B cell (primary cell): ENCODE measurements at regions not wholly inside any gene's neighbourhood (a gene's known extent, or its start where the extent isn't known, plus 50 kb on each side); places are given as distances from the start of the nearest gene placed in this dataset.

Experiments
- ATAC-seq: fragments of 200-7000 bp; cut with Tn5 transposase; one replicate; pipeline ENCODE4 v1.10.0; 2021; ENCODE audit warnings: low read depth, mild to moderate bottlenecking, moderate number of reproducible peaks, moderate library complexity
- CTCF ChIA-PET: fragments of 350-600 bp; sonication (Branson Sonifier 250); formaldehyde crosslinking; loops from one replicate; lab custom pipeline; 2021; ENCODE audit warnings: antibody characterized with exemption, inconsistent platforms; lab: Charles Lee
- POLR2A ChIA-PET: fragments of 350-600 bp; sonication (Branson Sonifier 250); formaldehyde crosslinking; loops from one replicate; lab custom pipeline; 2021; ENCODE audit warnings: antibody characterized with exemption; lab: Charles Lee
- DNase-seq: peaks from one replicate; pipeline ENCODE4 v3.0.0; 2013
- H2AFZ ChIP-seq: 2 replicates; pipeline ENCODE4 v1.6.1; 2012; ENCODE audit warnings: mild to moderate bottlenecking, low read depth, low read length; ENCODE audit not compliant: insufficient read depth, poor library complexity, severe bottlenecking
- H3K27ac ChIP-seq, 2 donors: 1 replicate in 1 of 2; 2 replicates in 1 of 2; pipeline ENCODE4 v1.5.1; 2012 to 2013; ENCODE audit warnings: low read length in 2 of 2, mild to moderate bottlenecking in 2 of 2, moderate library complexity in 1 of 2
- H3K27me3 ChIP-seq, 4 experiments: fragments of 200-600 bp in 1 of 4; sonication (generic) in 1 of 4; replicated peaks in 1 of 4; 1 replicate in 2 of 4; 2 replicates in 2 of 4; pipeline versions ENCODE4 v1.6.1 to v1.7.0; 2013 to 2016; ENCODE audit warnings: low read length in 3 of 4, mild to moderate bottlenecking in 2 of 4, mixed read lengths in 1 of 4, moderate library complexity in 1 of 4; ENCODE audit not compliant: insufficient read depth in 4 of 4, control insufficient read depth in 3 of 4; ENCODE audit errors: control extremely low read depth in 1 of 4
- H3K36me3 ChIP-seq, 2 experiments: replicated peaks in 1 of 2; 1 replicate in 1 of 2; 2 replicates in 1 of 2; pipeline versions ENCODE4 v1.6.1 to v1.7.1; 2013; ENCODE audit warnings: low read length in 1 of 2; ENCODE audit not compliant: insufficient read depth in 2 of 2, control insufficient read depth in 1 of 2; ENCODE audit errors: control extremely low read depth in 1 of 2, extremely low read depth in 1 of 2
- H3K4me1 ChIP-seq, 2 donors: fragments of 200-600 bp in 1 of 2; sonication (generic) in 1 of 2; 1 replicate in 1 of 2; 2 replicates in 1 of 2; pipeline versions ENCODE4 v1.5.1 to v1.6.1; 2013 to 2017; ENCODE audit warnings: low read length in 2 of 2; ENCODE audit not compliant: control insufficient read depth in 2 of 2, insufficient read depth in 2 of 2
- H3K4me2 ChIP-seq: replicated peaks from 2 replicates; pipeline ENCODE3; 2012; ENCODE audit warnings: mild to moderate bottlenecking, low read depth, low read length; ENCODE audit not compliant: poor library complexity, severe bottlenecking
- H3K4me3 ChIP-seq, 5 experiments: fragments of 200-600 bp in 1 of 5; sonication (generic) in 1 of 5; 1 replicate in 3 of 5; 2 replicates in 2 of 5; pipeline versions ENCODE4 v1.5.1 to v1.7.0; 2011 to 2016; ENCODE audit warnings: low read length in 4 of 5, mild to moderate bottlenecking in 4 of 5, low read depth in 2 of 5, control low read depth in 1 of 5, moderate library complexity in 1 of 5; ENCODE audit not compliant: insufficient read depth in 1 of 5; ENCODE audit errors: control extremely low read depth in 1 of 5, extremely low read depth in 1 of 5
- H3K79me2 ChIP-seq: fragments of 200-600 bp; sonication (generic); one replicate; pipeline ENCODE4 v1.6.0; 2016; ENCODE audit warnings: low read length; ENCODE audit not compliant: control insufficient read depth, insufficient read depth
- H3K9ac ChIP-seq: fragments of 200-600 bp; sonication (generic); 2 replicates; pipeline ENCODE4 v1.6.1; 2017; ENCODE audit warnings: mild to moderate bottlenecking, low read length, moderate library complexity
- H3K9me3 ChIP-seq, 3 donors: one replicate each; pipeline versions ENCODE4 v1.6.1 to v1.7.1; 2013; ENCODE audit warnings: low read length in 2 of 3; ENCODE audit not compliant: control insufficient read depth in 2 of 3, insufficient read depth in 1 of 3; ENCODE audit errors: control extremely low read depth in 1 of 3
- H4K20me1 ChIP-seq: 2 replicates; pipeline ENCODE4 v1.6.0; 2012; ENCODE audit warnings: mild to moderate bottlenecking, low read length; ENCODE audit not compliant: insufficient read depth, control insufficient read depth, poor library complexity, severe bottlenecking
- H3K27ac Mint-ChIP-seq: one replicate; pipeline ENCODE4 v1.8.0; 2021; ENCODE audit warnings: mixed read lengths
- H3K27me3 Mint-ChIP-seq: one replicate; pipeline ENCODE4 v1.8.0; 2021; ENCODE audit warnings: mixed read lengths
- H3K4me1 Mint-ChIP-seq: one replicate; pipeline ENCODE4 v1.8.0; 2021; ENCODE audit warnings: mixed read lengths
- H3K4me3 Mint-ChIP-seq: one replicate; pipeline ENCODE4 v1.8.0; 2021; ENCODE audit warnings: mixed read lengths
- H3K9me3 Mint-ChIP-seq: one replicate; pipeline ENCODE4 v1.8.0; 2022; ENCODE audit warnings: mixed read lengths; ENCODE audit not compliant: insufficient read depth
- EZH2 ChIP-seq: IDR thresholded peaks from 2 replicates; pipeline ENCODE4 v1.6.1; 2012; ENCODE audit warnings: borderline replicate concordance, low read depth, mild to moderate bottlenecking, moderate library complexity, low read length; ENCODE audit not compliant: insufficient read depth, poor library complexity, severe bottlenecking
- WGBS: methylation state at CpG from one replicate; pipeline ENCODE4 v1.1.5; 2013; ENCODE audit warnings: missing lambda C conversion rate; ENCODE audit not compliant: insufficient coverage; 5-methylcytosine and 5-hydroxymethylcytosine counted together
- intact Hi-C: fragments of 100-400 bp; cut with micrococcal nuclease; formaldehyde crosslinking; loops from one replicate; pipeline ENCODE4 v1.10.0; 2022
- TF ChIP-seq, protein P1 (sequence below): fragments of 200-600 bp; IDR thresholded peaks from one replicate; pipeline ENCODE4 v1.8.0; 2022; ENCODE audit warnings: antibody characterized with exemption, mild to moderate bottlenecking

DNA sequence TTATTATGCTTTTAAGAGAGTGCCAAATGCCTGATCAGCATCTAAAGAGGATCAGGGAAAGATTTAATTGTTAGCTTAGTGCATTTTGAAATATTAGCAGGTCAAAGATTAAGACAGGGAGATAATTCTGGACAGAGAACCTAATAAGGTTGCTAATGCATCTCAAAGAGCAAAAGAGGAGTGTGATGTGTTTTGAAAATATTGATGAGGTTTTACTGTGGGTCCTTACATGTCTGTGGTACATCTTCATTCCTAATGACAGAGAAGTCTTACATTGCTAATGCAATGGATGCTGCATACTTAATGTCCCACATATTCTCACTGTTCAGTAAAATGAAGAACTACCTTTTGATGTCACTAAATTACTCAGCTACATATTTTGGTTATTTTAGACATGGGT lies 154.1 kb downstream of the TAF11L14 start:
- Histone ChIP-seq H3K4me3 (no peak overlapping the region), H3K27ac (no peak overlapping the region), H3K9me3 (no peaks in the 10 kb centered on the region), H3K4me2 (no peak overlapping the region), H3K4me1 (no peaks in the 10 kb centered on the region), H3K36me3 (no peaks in the 10 kb centered on the region), H4K20me1 (no peaks in the 10 kb centered on the region), H3K79me2 (no peaks in the 10 kb centered on the region), H2AFZ (no peak overlapping the region), H3K27me3 (no peaks in the 10 kb centered on the region), H3K9ac (no peak overlapping the region)
- no peak for ATAC-seq
- peaks cover 2% of the 10 kb centered on the region for H3K9me3 Mint-ChIP-seq
- H3K27me3 Mint-ChIP-seq, result peaks cover 4% of the 10 kb centered on the region
- CTCF ChIA-PET, result interaction anchor here (2.6 kb wide), 1 partner anchor 572 kb away, joined by 8 read pairs; no protein-coding TSS in a partner anchor
- TF ChIP-seq EZH2, result no peak
- TF ChIP-seq, protein P1, sequence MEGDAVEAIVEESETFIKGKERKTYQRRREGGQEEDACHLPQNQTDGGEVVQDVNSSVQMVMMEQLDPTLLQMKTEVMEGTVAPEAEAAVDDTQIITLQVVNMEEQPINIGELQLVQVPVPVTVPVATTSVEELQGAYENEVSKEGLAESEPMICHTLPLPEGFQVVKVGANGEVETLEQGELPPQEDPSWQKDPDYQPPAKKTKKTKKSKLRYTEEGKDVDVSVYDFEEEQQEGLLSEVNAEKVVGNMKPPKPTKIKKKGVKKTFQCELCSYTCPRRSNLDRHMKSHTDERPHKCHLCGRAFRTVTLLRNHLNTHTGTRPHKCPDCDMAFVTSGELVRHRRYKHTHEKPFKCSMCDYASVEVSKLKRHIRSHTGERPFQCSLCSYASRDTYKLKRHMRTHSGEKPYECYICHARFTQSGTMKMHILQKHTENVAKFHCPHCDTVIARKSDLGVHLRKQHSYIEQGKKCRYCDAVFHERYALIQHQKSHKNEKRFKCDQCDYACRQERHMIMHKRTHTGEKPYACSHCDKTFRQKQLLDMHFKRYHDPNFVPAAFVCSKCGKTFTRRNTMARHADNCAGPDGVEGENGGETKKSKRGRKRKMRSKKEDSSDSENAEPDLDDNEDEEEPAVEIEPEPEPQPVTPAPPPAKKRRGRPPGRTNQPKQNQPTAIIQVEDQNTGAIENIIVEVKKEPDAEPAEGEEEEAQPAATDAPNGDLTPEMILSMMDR, result no peak
- H3K27ac Mint-ChIP-seq, result no peak overlapping the region
- no peaks in the 10 kb centered on the region for H3K4me1 Mint-ChIP-seq
- intact Hi-C loops, result no loop called here
- H3K4me3 Mint-ChIP-seq, result no peak overlapping the region
- POLR2A ChIA-PET, result no interaction called here
- DNase-seq, result no peak

DNA sequence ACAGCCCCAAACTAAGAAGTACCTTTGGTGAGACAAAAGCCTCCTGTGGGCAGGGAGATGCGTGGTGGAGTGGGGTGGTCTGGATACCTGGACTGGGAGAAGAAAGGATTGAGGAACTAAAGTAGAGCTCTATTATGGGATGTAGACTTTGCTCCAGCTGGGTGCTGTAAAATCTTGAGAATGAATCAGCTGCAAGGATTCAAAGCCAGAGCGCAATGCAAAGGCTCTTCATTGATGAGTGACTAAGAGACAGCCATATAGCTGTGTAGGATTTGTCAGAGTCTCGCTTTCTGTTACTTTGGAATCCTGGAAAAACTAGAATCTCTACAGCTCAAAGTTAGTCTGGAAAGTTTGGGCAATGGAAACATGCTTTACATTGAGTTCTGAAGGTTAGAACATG lies 159.9 kb downstream of the TAF11L14 start:
- no peak overlapping the region for H3K4me3 Mint-ChIP-seq
- ChIA-PET CTCF (interaction anchor here (1.9 kb wide), 1 partner anchor 578 kb away, joined by 5 read pairs; no protein-coding TSS in a partner anchor), POLR2A (no interaction called here)
- no peak overlapping the region for H3K27ac Mint-ChIP-seq
- TF ChIP-seq, protein P1, result no peak
- no peak for TF ChIP-seq EZH2
- no peak overlapping the region for H3K9ac ChIP-seq
- WGBS, result 93% methylated on average over 3 of the region's 3 CpGs
- intact Hi-C loops, result no loop called here
- no peak overlapping the region for H3K27ac ChIP-seq
- H3K9me3 Mint-ChIP-seq, result no peaks in the 10 kb centered on the region
- H2AFZ ChIP-seq, result no peak overlapping the region
- no peaks in the 10 kb centered on the region for H3K36me3 ChIP-seq
- H3K4me1 ChIP-seq, result no peaks in the 10 kb centered on the region
- H3K79me2 ChIP-seq, result no peaks in the 10 kb centered on the region
- no peak overlapping the region for H3K4me3 ChIP-seq
- H3K27me3 Mint-ChIP-seq, result peaks cover 3% of the 10 kb centered on the region
- H3K4me2 ChIP-seq, result no peak overlapping the region
- no peaks in the 10 kb centered on the region for H3K27me3 ChIP-seq
- DNase-seq, result no peak
- H3K9me3 ChIP-seq, result no peaks in the 10 kb centered on the region
- H3K4me1 Mint-ChIP-seq, result no peaks in the 10 kb centered on the region
- H4K20me1 ChIP-seq, result no peaks in the 10 kb centered on the region
- no peak for ATAC-seq
